ENCODE measurements at regions not wholly inside any gene's neighbourhood (a gene's known extent, or its start where the extent isn't known, plus 50 kb on each side); places are given as distances from the start of the nearest gene placed in this dataset.
"Not testable (repeated sequence)": the region's sequence is repeated elsewhere in the genome, so short reads cannot be mapped to it uniquely, and the experiment has no call there.

DNA sequence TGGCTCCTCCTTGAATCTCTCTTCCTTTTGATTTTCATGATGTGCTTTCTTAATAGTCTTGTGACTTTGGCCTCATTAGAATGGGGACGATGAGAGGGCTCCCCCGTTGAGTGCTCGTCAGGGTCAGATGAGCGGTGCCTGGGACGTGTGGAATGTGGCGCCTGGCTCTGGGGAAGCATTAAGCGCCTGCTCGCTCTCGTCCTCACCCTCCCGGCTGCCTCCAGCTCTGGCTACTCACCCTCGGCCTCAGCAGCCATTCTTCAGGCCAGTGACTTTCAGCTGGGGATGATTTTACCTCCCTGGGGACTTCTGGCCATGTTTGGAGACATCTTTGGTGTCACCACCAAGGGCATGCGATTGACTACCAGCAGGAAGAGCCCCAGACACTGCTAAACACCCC is 69.7 kb downstream of the RPS6KA4 start:
- DNase-seq = no peak

DNA sequence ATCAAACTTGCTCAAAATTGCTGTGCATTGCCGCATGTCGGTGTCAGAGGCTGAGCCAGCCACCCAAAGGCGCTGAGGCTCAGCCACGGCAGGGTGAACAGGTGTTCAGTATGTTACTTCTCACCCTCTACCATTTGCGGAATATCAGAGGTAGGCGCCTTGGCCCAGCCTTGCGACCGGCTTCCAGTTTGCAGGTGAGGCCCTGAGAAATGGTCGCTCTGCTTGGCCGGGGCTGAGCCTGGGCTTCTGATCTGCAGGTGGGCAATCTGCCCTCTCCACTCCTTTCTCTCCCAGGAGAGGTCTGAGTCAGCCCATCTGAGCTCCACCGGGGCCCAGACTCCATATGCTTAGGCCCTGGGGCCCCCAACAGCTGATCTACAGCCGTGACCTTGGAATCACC is 71.0 kb downstream of the RPS6KA4 start:
- no peak for DNase-seq

DNA sequence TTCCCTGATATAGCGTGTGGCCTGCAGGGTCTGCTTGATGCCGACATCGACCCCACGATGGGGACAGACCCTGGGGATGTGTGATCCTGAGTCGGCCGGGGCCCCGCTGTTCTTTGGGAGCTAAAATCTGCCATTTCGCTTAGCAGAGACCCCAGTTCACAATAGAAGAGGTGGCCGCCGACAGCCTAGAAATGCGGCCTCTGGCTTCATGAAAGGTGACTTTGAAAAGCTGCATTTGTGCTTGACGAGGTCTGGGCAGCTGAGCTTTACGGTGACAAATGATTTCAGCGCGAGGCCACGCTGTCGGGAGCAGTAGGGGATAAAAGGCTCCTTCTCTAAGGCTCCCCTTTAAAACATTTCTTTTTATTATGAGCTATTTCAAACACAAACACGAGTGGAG is 71.7 kb downstream of the RPS6KA4 start:
- DNase-seq = no peak

DNA sequence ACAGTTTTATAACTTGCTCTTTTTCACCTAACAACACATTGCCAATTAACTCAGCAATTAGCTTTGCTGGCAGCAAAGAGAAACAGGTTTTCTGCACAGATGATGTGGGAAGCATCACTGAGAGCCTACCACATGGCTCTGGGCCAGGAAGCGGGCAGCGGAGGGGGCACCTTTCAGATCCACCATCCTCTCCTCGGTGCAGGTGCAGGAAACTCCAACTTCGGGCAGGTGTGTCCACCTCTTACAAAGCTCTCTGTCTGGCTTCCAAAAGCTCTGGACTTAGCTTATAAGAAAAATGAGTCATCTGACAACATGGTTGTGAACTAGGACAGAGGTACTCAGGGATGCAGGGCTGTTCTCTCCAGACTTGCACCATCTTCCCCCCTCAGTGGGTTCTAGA is 77.0 kb downstream of the RPS6KA4 start:
- DNase-seq = no peak

DNA sequence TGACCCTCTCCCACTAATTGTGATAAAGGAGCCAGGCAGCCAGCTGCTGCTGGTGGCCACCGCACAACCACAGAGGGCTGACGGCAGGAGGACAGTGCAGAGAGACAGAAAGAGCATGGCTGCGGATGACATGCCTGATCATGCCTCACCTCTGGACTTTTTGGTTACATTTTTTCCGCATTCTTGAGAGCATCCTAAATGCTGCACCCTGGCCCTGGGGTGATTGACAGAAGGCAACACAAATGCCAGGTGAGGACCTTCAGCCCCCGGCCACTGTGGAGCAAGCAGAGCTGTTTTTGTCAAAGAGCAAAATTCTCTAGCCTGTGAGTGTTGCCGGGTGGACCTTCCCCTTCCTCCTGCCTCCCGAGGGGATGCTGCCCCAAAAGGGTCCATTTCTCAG is 78.5 kb downstream of the RPS6KA4 start:
- no peak for DNase-seq

DNA sequence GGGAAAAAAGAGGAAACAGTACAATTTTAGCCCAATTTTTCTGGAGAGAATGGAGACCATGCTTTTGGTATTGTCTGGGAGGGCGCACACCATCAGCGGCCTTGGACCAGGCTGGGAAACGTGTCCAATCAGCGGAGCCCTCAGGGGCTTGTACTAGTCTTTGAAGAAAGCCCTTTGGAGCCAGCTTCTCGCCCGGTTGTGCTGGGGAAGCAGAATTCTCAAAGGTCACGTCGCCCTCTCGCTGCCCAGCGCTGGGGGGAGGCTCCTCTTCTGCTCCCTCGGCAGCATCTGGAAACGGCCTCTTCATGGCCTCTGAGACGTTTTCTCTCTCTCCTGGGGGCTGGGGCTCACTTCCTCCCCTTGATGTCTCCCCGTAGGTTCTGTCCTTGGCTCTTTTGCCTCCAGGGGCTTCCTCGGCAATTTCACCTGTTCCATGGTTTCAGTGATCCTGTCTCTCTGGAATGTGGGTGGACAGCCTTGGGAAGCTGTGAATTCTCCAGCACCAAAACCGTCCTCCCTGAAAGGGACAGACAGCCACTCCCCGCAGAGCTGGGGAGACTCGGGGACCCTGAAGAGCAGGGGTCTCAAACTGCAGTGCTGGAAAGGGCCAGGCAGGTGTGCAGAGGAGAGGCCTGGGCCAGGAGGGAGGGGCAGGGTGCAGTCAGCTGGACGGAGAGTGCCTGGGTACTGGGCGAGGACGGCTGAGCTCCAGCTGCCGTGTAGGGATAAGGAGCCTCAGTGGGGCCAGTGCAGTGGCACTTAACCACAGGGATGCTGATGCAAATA is 80.2 kb downstream of the RPS6KA4 start:
- no peak for DNase-seq

DNA sequence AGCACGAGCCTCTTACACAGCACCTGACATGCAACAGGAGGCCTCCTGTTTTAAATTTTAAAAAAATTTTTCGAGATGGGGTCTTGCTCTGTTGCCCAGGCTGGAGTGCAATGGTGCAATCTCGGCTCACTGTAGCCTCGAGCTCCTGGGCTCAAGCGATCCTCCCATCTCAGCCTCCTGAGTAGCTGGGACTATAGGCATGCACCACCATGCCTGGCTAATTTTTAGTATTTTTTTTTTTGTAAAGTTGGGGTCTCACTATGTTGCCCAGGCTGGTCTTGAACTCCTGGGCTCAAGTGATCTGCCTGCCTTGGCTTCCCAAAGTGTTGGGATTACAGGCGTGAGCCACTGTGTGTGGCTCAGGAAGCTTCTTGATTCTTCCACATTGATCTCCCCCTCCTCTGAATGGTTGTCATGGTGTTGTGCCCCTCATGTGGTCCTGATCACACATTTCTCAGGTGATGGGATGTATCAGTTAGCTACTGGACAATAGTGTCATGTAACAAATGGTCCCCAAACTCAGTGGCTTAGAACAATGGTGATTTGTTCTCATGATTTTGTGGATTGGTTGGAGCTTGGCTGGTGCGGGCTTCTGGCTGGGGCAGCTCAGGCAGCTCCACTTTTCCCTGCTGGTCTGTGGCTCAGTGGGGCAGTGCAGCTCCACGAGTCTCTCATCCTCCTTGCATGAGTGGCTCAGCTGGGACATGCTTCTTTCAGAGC is 81.0 kb downstream of the RPS6KA4 start:
- DNase-seq = not testable (repeated sequence)

DNA sequence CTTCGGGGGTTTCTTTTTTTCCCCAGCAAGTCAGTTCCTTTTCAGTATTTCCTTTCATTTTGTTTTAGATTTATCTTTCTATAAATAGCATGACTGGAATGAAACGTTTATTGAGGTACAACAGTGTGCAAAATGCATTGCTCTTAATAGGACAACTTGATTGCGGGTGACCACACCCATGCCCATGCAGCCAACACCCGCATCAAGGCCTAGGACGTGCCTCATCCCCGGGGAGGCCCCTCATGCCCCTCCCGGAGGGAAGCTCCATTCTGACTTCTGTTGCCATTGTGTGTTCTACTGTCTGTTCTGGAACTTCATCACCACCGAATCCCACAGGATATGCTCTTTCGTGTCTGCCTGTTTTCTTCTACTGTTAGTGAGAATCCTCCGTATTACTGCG is 82.2 kb downstream of the RPS6KA4 start:
- DNase-seq = no peak

DNA sequence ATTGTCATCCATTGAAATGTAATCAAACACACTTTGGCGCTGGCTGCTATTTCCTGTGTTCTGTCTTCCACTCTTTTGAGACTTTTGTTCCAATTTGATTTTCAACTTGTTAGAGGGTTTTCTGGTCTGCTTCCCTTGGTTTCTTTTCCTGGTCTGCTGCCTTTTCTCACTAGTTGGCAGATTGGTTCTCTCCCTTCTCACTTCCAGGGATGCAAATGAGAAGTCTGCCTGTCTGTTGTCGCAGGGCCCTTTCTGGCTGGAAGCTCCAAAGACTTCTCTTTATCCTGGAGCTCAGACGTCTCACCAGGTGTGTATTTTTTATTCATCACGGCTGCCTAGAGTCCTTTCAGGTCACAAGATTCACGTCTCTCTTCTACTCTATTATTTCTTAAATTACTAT is 84.0 kb downstream of the RPS6KA4 start:
- no peak for DNase-seq

DNA sequence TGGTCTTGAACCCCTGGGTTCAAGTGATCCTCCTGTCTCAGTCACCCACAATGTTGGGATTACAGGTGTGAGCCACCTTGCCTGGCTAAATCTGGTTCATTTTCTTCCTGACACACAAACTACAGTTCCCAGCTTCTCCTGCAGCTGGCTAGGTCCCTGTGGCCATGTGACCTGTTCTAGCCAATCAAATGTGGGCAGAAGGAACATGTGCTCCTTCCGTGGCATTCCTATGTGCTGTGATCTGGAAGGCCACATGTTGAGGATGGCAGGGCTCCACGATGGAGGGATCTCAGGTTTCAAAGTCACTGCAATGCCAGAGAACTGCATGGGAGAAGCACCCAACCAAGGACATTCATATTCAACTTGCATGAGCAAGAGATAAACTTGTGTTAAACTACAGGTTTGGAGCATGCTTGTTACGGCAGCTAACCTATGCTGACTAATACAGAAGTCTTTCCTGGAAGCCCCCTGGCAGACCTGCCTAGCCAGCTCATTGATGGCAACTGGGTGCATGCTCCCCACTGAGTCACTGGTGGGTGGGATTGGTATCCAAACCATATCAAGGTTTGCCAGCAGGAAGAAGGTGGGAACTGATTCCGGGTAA is 86.0 kb downstream of the RPS6KA4 start:
- DNase-seq = no peak

DNA sequence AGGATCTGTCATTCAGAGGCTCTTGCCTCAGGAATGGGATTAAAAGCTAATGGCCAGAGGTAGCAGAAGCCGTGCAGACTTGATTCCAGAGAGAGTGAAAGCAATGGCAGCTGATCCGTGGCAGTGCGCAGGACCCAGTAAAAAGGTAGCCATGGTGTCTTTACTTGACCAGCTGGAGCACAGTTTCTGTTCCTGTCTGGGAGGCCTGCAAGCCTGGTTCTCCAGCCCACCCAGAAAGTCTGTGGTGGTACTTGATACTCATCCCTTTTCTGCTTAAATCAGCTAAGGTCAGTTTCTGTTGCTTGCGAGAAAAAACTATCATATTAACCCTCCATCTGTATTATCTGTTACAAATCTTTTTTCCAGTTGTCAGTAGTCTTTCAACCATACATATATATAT is 86.7 kb downstream of the RPS6KA4 start:
- no peak for DNase-seq

DNA sequence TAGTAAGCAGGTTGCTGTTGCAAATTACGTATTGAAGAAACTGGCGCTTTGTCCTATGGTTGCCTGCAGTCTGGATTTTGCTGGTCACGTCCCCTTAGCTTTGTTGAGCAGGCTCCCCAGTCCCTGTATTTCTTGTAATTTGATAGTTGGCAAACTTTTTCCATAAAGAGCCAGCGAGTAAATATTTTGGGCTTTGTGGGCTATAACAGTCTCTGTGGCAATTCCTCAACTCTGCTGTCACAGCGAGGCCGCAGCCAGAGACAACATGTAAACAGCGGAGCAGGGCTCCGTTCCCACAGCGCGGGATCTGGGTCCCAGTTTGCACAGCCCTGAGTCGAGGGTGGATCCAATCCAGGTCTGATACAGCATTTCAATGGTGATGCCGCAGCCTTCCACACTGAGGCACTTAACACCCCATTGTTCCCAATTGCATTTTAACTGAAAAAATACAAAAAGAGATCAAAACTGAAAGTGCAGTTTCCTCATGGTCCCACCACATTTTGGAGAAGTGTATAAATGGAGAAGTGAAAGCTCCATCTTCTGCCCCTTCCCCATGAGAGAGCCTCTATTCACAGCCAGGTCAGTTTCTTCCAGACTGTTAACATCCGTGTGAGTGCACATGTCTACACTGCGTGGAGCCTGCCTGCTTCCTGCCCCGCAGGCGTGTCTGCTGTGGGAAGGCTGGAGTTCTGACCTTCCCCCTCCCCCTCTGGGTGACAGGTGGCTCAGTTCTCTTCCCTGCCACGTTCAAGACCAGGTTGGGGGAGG is 89.1 kb downstream of the RPS6KA4 start:
- DNase-seq = no peak

DNA sequence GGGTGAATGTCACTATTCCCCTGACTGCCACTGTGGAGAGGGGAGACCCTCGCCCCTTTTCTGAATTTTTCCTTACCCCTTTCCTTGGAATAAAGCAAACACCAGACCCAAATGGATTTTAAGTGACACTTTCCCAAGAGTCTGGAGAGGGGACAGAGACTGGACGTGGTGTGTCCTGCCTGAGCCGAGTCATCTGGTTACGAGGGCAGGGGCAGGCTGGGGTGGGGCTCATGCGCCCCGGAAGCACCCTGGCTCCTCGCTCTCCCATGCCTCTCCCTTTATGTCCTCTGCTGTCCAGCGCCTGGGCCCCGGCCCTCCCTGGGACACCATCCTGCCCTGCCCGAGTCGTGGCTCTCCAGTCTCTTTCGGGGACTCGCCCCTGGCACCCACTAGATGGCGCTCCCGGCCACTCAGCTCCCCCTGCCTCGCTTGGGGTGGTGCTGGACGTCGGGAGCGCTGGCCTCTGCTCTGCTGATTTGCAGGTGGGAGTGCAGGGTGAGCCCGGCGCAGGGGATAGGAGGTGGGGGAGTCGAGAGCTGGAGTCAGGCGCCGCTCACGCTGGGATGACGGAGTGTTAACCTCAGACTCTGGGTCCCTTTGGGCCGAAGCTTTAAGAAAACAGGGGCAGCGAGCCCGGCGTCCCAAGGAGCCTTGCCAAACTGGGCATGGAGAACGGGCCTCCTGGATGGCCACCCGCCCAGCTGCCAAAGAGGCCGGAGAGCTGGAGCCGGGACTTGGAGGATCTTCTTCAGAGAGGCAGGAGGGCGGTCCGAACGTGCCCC is 89.8 kb downstream of the RPS6KA4 start:
- peak; percentile 76 to 83 for DNase-seq

DNA sequence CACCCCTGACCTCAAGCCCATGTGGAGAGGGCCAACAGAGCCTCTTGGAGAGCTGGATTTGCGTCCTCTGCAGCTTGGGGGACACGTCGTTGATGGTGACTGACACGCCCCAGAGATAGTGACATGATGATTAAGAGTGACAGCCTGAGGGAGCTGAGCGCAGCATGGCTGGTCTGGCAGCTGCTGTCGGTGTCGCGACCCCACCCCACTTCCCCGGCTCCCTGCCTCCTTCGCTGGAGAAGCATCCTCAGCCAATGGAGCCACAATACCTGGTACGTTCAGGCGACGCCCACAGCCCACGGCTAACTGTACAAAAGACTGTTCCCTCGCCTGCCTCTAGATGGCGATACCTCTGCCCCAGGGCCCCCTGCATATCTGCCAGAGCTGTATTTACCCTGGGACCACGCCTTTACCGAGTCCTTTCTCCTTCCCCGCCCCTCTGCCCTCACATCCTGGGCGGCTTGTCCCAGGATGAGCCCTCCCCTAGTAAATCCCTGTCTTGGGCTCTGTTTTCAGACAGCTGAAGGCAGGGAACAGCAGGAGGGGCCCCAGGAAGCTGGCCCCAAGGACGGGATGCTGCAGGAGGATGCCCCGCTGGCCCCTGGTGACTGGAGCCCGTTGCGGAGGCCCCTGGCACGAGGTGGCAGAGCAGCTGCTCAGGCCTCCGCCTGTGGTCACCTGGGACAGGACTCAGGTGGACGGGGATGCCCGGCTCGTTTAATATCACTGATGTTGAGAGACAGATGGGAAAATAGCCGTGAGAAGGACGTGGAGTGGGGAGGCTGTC is 90.6 kb downstream of the RPS6KA4 start:
- DNase-seq = peak; percentile 77 to 78

DNA sequence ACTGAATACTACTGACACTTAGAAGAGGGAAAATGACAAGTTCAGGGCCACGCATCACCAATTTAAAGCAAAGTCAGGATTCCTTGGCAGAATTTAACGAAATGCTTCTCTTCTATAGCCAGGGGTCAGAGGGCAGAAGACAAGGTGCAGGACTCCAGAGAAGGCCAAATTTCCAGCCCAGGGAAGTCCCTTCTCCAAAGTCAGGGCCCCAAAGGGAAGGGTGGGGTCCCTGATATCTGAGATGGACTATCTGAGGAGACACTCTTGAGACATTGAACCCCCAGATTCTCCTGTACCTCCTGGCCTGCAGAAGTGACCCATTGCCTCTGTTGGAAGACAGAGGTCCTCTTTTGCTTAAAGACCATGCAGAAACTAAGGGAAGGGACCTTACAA is 91.2 kb downstream of the RPS6KA4 start:
- no peak for DNase-seq

DNA sequence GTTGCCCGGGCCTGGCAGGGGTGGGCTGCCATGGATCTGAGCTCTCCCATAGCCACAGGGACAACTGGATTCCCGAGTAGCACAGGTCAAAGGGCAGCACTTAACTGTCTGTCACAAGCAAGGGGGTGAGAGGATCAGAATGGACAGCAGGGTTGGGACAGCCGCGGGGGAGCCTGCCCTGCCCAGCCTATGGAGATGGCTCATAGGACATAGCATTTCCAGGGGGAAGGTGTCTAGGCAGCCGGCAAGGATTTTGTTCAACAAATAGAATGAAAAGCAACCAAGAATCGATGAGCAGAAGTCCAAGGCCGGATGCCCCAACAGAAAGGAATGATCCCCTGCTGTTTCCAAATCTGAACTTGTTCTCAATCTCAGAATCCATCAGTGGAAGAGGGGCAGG is 92.9 kb downstream of the RPS6KA4 start:
- DNase-seq = no peak

DNA sequence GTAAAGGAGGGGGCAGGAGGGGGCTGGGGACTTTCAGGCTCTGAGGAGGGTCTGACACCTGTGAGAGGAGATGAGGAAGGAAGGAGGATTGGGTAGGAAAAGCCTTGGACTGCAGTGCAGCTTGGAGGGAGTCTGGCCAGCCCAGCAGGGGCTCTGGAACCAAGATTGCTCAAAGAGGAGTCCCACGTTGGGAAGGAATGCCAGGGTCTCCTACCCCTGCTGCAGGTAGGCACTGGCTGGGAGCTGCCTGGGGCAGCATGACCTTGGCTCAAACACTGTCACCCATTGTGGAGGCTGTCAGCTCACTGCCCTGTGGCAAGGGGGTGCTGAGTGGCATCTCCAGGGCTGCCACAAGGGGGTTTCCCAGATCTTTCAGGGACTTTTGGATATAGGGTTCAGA is 94.5 kb downstream of the RPS6KA4 start:
- no peak for DNase-seq

DNA sequence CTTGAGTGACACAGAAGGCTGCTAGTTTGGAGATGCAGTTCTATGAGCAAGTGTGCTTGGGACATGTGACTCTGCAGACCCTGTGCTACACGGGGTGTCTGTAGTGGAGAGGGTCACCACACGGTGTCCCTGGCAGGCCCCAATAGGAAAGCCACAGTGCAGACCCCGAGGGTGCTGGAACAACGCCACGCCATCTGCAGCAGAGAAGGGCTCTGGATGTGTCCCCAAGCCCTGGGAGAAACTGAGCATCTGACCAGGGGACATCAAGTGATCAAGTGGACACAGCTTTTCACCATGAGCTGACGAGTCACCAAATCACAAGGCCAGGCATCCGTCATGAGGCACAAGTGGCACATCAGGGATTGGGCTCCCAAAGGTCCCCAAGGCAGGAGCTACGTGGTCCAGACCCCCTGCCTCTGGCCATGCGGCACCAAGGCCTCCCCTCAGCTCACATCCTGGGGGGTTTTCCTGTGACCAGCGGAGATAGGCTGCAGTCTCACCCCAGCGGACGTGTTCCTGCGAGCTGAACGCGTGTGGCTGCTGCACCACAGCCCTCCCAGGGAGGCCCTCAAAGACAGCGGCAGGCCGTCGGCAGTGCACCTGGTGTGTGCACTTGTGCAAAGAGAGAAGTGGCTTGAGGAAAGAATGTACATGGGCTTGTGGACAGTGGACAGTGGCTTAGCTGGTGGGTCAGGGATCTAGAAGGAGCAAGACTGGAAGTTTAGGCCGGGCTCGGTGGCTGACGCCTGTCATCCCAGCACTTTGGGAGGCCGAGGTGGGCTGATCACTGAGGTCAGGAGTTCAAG is 96.7 kb downstream of the RPS6KA4 start:
- no peak for DNase-seq

DNA sequence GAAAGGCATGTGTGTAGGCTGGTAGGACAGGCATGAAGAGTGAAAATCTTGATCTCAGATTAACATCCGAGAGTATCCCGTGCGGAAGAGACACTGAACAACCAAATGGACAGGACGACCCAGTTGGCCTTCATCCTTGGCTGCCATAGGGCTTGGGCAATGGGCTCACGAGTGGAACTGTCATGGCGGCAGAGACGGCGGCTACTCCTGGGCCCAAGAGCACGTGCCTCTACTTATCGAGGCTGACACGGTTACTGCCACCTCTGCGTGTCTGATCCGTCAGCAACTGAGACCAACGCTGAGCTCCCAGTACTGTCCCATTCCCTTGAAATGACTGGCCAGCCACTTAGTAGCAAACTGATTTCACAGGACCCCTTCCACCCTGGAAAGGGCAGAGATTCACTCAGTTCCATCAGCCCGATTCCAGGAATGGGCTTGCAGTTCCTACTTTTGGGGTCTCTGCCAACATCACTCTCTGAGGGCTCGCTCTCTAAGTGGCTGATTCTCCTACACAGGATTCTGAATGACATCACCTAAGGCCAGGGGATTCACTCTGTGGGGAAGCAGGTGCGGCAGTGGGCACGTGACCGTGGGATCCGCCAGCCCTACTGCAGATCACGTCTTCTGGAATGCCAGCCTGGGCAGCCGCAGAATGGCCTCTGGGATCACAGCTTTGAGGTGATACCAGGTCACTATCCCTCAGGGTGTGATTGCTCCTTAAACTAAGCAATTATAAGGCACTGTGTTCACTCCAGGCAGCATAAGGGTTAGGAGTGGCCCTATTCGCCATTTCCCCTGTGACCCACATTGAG is 97.8 kb downstream of the RPS6KA4 start:
- no peak for DNase-seq

DNA sequence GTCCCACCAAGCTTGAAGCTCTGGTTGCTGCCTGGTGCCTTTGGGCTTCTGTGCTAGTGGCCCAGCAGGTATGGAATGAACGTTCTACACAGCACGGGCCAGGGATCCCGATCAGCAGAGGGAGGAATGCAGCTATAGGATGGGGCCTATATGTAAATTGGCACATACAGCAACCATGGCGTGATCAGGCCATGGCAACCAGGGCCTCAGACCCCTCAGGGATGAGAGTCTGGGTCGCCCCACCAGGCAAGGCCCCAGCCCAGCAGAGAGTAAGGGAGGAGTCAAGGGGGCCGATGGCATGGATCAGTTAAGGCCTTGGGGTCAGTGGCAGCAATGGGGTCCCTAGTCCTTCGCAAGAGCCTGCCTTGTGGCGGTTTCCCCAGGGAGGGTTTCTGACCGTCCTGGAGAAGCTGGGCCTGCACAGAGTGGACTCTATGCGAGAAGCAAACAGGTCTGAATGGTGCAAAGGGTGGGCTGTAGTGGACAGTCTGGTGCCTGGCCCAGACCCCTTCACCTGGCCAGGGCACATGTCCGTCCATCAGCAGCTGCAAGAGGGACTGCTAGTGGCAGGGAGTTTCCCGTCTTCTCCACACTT is 98.2 kb upstream of the SLC22A11 start:
- DNase-seq = no peak

Data from stimulated activated CD4-positive, alpha-beta T cell treated with anti-CD3 and anti-CD28 coated beads, Interleukin-2, amount 100 ng/mL, for 24 hours (primary cell).